Vagina (tissue), 2 donors: ENCODE measurements at regions not wholly inside any gene's neighbourhood (a gene's known extent, or its start where the extent isn't known, plus 50 kb on each side); places are given as distances from the start of the nearest gene placed in this dataset.

ENCODE experiments used
- DNase-seq, 2 donors: peaks; one replicate each; pipeline ENCODE4 v3.0.0-alpha.2; 2017; ENCODE audit errors: extremely low spot score in 2 of 2
- H3K27ac ChIP-seq: fragments of 200-600 bp; sonication (generic); one replicate; pipeline ENCODE4 v1.5.1; 2019
- H3K27me3 ChIP-seq: fragments of 200-600 bp; sonication (generic); one replicate; pipeline ENCODE4 v1.5.1; 2019
- H3K36me3 ChIP-seq, 2 donors: fragments of 200-600 bp; sonication (generic); one replicate each; pipeline ENCODE4 v1.5.1; 2017 to 2019
- H3K4me1 ChIP-seq: fragments of 200-600 bp; sonication (generic); one replicate; pipeline ENCODE4 v1.5.1; 2019
- H3K4me3 ChIP-seq, 2 donors: fragments of 200-600 bp; sonication (generic); 1 replicate in 1 of 2; 2 replicates in 1 of 2; pipeline ENCODE4 v1.5.1; 2016 to 2019
- H3K9me3 ChIP-seq: fragments of 200-600 bp; sonication (generic); one replicate; pipeline ENCODE4 v1.5.1; 2019
- CTCF ChIP-seq, 3 experiments: fragments of 450-650 bp in 2 of 3; fragments of 200-600 bp in 1 of 3; sonication (generic) in 1 of 3; IDR thresholded peaks; one replicate each; pipeline ENCODE4 v1.5.1; 2017 to 2019; ENCODE audit warnings: antibody characterized with exemption in 3 of 3, mild to moderate bottlenecking in 2 of 3, moderate library complexity in 2 of 3
- POLR2A ChIP-seq, 2 donors: fragments of 450-650 bp; IDR thresholded peaks; one replicate each; pipeline ENCODE4 v1.6.1; 2017; ENCODE audit warnings: antibody characterized with exemption in 2 of 2, mild to moderate bottlenecking in 2 of 2, moderate library complexity in 2 of 2
- POLR2AphosphoS5 ChIP-seq, 2 donors: sonication (generic); formaldehyde crosslinking; IDR thresholded peaks; one replicate each; pipeline ENCODE4 v1.9.0; 2017; ENCODE audit warnings: antibody characterized with exemption in 2 of 2, mild to moderate bottlenecking in 2 of 2, low read depth in 1 of 2; ENCODE audit not compliant: insufficient read depth in 1 of 2
- intact Hi-C: fragments of 100-400 bp; cut with DNase I; formaldehyde crosslinking; loops from one replicate; pipeline ENCODE4 v1.15.1; 2023

DNA sequence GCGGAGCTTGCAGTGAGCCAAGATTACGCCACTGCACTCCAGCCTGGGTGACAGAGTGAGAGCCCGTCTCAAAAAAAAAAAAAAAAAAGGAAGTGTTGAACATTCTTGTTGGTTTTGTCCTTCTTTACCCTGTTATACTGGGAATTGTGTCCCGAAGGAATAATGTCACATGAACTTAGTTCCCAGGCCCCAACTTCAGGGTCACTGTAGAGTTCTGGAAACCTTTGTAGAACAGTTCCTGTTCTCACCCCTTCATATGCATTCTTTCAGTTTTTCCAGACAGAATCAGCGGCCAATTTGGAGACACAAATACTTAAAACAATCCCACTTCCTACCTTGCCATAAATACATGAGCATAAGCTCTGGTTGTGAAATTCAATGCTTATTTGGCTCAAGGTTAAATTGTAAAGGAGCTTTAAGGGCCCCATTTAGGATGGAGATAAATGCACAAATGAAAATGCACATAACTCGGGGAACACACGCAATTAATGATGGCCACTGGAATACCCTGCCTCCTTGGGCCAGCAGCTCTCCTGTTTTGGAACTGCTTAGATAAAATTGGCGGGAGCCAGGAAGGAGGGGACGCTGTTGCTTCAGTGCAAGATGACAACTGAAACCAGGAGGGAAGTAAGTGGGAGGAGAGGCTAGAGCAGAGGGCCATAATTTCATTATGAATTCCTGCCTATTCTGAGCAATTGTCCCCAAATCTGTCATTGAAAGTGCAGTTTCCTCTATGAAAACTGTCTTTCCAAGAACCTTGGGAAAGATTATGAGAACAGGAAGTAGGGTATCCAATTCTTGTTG, 153.7 kb downstream of the FGF1 start:
- no peaks in the 10 kb centered on the region for H3K27me3 ChIP-seq
- H3K36me3 ChIP-seq: no peaks in the 10 kb centered on the region
- no peak overlapping the region for H3K27ac ChIP-seq
- no peaks in the 10 kb centered on the region for H3K4me1 ChIP-seq
- TF ChIP-seq CTCF (IDR thresholded peaks at IDR 0.05) (no peak), POLR2A (IDR thresholded peaks at IDR 0.05) (no peak), POLR2AphosphoS5 (IDR thresholded peaks at IDR 0.05; ENCODE audit: insufficient read depth in 1 of 2, low read depth in 1 of 2) (no peak)
- intact Hi-C loops: no loop called here
- DNase-seq: no peak
- no peak overlapping the region for H3K4me3 ChIP-seq
- no peaks in the 10 kb centered on the region for H3K9me3 ChIP-seq

- no peaks in the 10 kb centered on the region for H3K4me1 ChIP-seq
- no peak overlapping the region for H3K27ac ChIP-seq
- DNase-seq: no peak
- no peak overlapping the region for H3K4me3 ChIP-seq
- no peaks in the 10 kb centered on the region for H3K27me3 ChIP-seq
- H3K9me3 ChIP-seq: no peaks in the 10 kb centered on the region
- intact Hi-C loops: no loop called here
- no peaks in the 10 kb centered on the region for H3K36me3 ChIP-seq
- TF ChIP-seq POLR2A (IDR thresholded peaks at IDR 0.05) (no peak), CTCF (IDR thresholded peaks at IDR 0.05) (no peak), POLR2AphosphoS5 (IDR thresholded peaks at IDR 0.05; ENCODE audit: insufficient read depth in 1 of 2, low read depth in 1 of 2) (no peak)
Measured at GRCh38 chr5:142530904-142531303, 155.0 kb downstream of the FGF1 start.

DNA sequence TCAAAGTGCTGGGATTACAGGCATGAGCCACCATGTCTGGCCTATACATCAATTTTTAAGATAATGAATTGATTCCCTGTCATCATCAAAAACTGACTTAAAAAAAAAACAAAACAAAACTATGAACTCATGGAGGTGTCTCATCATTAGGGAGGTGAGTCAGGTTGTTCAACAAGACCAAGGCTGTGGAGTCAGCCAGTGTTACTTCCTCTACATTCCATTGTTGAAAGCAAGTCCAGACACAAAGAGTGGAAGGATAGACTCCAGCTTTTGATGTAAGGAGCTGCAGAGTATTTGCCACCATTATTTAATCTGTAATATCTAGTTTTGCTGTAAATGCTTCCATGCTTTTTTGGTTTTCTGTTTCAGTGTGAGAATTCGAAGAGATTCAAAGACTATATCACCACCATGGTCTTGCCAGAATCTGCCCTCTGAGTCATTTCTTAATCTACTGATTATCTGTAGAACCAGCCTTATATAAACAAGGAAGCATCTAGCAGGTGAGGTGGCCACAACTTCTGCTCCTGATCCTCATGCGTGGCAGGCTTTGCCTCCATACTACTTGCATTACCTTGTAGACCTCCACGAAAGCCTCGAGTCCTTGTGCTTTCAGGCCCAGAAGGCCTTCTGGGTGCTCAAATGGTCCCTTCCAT, 156.1 kb downstream of the FGF1 start:
- no peaks in the 10 kb centered on the region for H3K36me3 ChIP-seq
- no peak for DNase-seq
- H3K4me1 ChIP-seq: no peaks in the 10 kb centered on the region
- TF ChIP-seq POLR2A (IDR thresholded peaks at IDR 0.05): no peak
- no peak for TF ChIP-seq CTCF (IDR thresholded peaks at IDR 0.05)
- no peak for TF ChIP-seq POLR2AphosphoS5 (IDR thresholded peaks at IDR 0.05; ENCODE audit: insufficient read depth in 1 of 2, low read depth in 1 of 2)
- intact Hi-C loops: no loop called here
- no peaks in the 10 kb centered on the region for H3K27me3 ChIP-seq
- H3K27ac ChIP-seq: no peak overlapping the region
- no peaks in the 10 kb centered on the region for H3K9me3 ChIP-seq
- no peak overlapping the region for H3K4me3 ChIP-seq

DNA sequence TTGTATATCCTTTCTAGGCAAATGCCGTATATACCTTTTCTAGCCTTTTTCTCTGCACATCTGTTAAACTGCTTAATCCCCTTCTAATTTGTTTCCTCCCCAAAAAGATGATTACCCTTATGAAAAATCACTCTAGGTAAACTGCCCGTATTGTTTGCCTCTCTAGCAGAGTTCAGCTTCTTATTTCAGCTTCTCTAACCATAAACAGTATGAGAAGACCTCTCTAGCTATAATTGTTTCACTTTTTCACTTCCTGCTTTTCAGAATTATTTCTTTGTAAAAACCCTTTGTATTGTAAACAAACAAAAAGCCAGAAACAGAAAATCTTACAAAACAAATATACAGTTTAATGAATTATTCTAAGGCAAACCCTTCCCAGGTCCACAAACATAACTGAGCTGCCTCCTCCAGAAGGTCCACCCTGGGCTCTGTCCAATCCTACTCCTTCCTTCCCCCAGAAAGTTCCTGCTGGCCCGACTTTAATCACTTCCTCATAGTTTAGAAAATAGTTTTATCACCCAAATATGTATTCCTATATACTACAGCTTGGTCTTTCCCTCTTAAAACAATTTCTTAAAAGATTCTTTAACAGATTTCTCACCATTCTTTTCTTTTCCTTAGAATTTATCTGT, 158.1 kb downstream of the FGF1 start:
- H3K36me3 ChIP-seq: no peaks in the 10 kb centered on the region
- TF ChIP-seq POLR2A (IDR thresholded peaks at IDR 0.05): no peak
- TF ChIP-seq CTCF (IDR thresholded peaks at IDR 0.05): no peak
- H3K4me3 ChIP-seq: no peak overlapping the region
- no peak for DNase-seq
- intact Hi-C loops: no loop called here
- H3K9me3 ChIP-seq: no peaks in the 10 kb centered on the region
- H3K27me3 ChIP-seq: no peaks in the 10 kb centered on the region
- H3K27ac ChIP-seq: no peak overlapping the region
- no peaks in the 10 kb centered on the region for H3K4me1 ChIP-seq

DNA sequence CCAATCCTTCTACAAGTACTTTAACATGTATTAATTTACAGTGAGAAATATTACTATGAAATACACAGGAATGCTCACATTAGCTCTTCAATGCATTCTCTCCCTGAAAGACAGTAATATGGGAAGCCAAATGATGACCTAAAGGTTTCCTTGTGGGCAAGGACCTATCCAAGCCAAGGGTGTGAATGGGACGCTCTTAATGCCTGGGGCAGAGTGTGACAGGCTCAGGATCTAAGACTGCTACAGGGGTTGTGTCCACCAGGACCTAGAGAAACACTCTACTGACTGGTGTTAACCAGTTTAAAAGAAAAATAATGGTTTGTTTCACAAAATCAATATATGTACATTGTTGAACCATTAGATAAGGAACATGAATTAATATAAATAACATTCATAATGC, 158.7 kb downstream of the FGF1 start:
- no peak overlapping the region for H3K27ac ChIP-seq
- no peaks in the 10 kb centered on the region for H3K9me3 ChIP-seq
- H3K4me1 ChIP-seq: no peaks in the 10 kb centered on the region
- no peaks in the 10 kb centered on the region for H3K27me3 ChIP-seq
- no peaks in the 10 kb centered on the region for H3K36me3 ChIP-seq
- intact Hi-C loops: no loop called here
- H3K4me3 ChIP-seq: no peak overlapping the region
- DNase-seq: no peak
- TF ChIP-seq POLR2A (IDR thresholded peaks at IDR 0.05): no peak
- no peak for TF ChIP-seq POLR2AphosphoS5 (IDR thresholded peaks at IDR 0.05; ENCODE audit: insufficient read depth in 1 of 2, low read depth in 1 of 2)
- TF ChIP-seq CTCF (IDR thresholded peaks at IDR 0.05): no peak
